GM12878 (cell line): ENCODE measurements at regions not wholly inside any gene's neighbourhood (a gene's known extent, or its start where the extent isn't known, plus 50 kb on each side); places are given as distances from the start of the nearest gene placed in this dataset.

ENCODE experiments used
- CREB1 ChIP-seq: IDR thresholded peaks from 2 replicates; pipeline ENCODE4 v1.6.1; 2012; ENCODE audit warnings: low read depth, mild to moderate bottlenecking, inconsistent platforms
- FOS ChIP-seq: IDR thresholded peaks from 3 replicates; pipeline ENCODE4 v1.6.1; 2011; ENCODE audit warnings: borderline replicate concordance; ENCODE audit not compliant: insufficient read length; ENCODE audit errors: extremely low read depth
- KAT2A ChIP-seq: conservative IDR thresholded peaks from 2 replicates; pipeline ENCODE4 v1.6.1; 2011; ENCODE audit warnings: low read depth, low read length; ENCODE audit not compliant: control insufficient read depth
- POLR2A ChIP-seq: IDR thresholded peaks from 2 replicates; pipeline ENCODE4 v1.6.1; 2011; ENCODE audit warnings: low read depth, mild to moderate bottlenecking, low read length
- RCOR1 ChIP-seq: conservative IDR thresholded peaks from 2 replicates; pipeline ENCODE4 v1.6.1; 2012; ENCODE audit warnings: low read depth, low read length, improper control_type of control experiment
- SMC3 ChIP-seq: IDR thresholded peaks from 2 replicates; pipeline ENCODE4 v1.6.1; 2011; ENCODE audit warnings: low read length, improper control_type of control experiment, borderline replicate concordance
- TAF1 ChIP-seq: IDR thresholded peaks from 2 replicates; pipeline ENCODE4 v1.6.1; 2011; ENCODE audit warnings: mild to moderate bottlenecking, low read depth, low read length, borderline replicate concordance
- TARDBP ChIP-seq: IDR thresholded peaks from 2 replicates; pipeline ENCODE4 v1.6.1; 2016; ENCODE audit warnings: borderline replicate concordance
- ZNF24 ChIP-seq: fragments of 450-650 bp; IDR thresholded peaks from 2 replicates; pipeline ENCODE4 v1.6.1; 2017; ENCODE audit warnings: antibody characterized with exemption, mild to moderate bottlenecking
- ZNF274 ChIP-seq: IDR thresholded peaks from one replicate; pipeline ENCODE4 v1.8.0; 2011; ENCODE audit not compliant: insufficient read length, insufficient read depth

DNA sequence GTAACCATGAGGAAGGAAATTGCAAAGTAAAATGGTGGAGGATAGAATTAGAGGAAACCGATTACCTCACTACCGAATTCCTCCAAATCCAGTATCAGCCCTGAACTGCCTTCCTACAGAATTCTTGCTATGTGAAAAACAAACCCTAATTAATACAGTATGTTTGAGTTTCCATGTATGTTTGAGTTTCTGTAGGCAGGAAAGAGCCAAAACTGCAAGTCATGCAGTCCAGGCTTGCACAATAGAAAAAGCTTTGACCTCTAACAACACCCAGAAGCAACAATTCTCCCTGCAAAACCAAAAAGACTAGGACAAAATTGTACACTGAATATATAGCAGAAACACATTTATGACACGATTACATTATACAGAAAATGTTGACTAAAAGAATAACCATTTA, 614.8 kb downstream of the DIPK2A start:
- no peak for TF ChIP-seq POLR2A
- no peak for TF ChIP-seq RCOR1
- TF ChIP-seq FOS = no peak
- no peak for TF ChIP-seq TAF1
- TF ChIP-seq KAT2A = no peak
- no peak for TF ChIP-seq ZNF24
- no peak for TF ChIP-seq SMC3
- no peak for TF ChIP-seq CREB1
- no peak for TF ChIP-seq ZNF274
- no peak for TF ChIP-seq TARDBP
